ENCODE measurements at regions not wholly inside any gene's neighbourhood (a gene's known extent, or its start where the extent isn't known, plus 50 kb on each side); places are given as distances from the start of the nearest gene placed in this dataset.

DNA sequence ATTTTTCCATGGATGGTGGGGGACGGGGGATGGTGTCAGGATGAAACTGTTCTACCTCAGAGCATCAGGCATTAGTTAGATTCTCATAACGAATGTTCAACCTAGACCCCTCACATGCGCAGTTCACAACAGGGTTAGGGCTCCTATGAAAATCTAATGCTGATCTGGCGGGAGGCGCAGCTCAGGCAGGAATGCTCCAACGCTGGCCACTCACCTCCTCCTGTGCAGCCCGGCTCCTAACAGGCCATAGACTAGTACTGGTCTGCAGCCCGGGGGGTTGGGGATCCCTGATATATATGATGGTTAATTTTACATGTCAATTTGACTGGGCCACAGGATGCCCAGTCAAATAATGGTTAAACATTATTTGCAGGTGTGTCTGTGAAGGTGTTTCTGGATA is 199.0 kb upstream of the NR4A3 start:
- no peak for TF ChIP-seq CTCF (IDR thresholded peaks at IDR 0.05)
- no peak for TF ChIP-seq POLR2A (IDR thresholded peaks at IDR 0.05)
